ENCODE measurements at regions not wholly inside any gene's neighbourhood (a gene's known extent, or its start where the extent isn't known, plus 50 kb on each side); places are given as distances from the start of the nearest gene placed in this dataset.

- TF ChIP-seq, protein P1, sequence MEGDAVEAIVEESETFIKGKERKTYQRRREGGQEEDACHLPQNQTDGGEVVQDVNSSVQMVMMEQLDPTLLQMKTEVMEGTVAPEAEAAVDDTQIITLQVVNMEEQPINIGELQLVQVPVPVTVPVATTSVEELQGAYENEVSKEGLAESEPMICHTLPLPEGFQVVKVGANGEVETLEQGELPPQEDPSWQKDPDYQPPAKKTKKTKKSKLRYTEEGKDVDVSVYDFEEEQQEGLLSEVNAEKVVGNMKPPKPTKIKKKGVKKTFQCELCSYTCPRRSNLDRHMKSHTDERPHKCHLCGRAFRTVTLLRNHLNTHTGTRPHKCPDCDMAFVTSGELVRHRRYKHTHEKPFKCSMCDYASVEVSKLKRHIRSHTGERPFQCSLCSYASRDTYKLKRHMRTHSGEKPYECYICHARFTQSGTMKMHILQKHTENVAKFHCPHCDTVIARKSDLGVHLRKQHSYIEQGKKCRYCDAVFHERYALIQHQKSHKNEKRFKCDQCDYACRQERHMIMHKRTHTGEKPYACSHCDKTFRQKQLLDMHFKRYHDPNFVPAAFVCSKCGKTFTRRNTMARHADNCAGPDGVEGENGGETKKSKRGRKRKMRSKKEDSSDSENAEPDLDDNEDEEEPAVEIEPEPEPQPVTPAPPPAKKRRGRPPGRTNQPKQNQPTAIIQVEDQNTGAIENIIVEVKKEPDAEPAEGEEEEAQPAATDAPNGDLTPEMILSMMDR (IDR thresholded peaks at IDR 0.05; ENCODE audit: low read depth, low read length), result no peak
- TF ChIP-seq POLR2A (IDR thresholded peaks at IDR 0.05; ENCODE audit: extremely low read depth, insufficient read length) (no peak), MAX (IDR thresholded peaks at IDR 0.05; ENCODE audit: low read depth, low read length) (no peak)
Observed at GRCh38 chr9:108182950-108183381, 672.8 kb downstream of the ACTL7B start.
